GM12878 (cell line): ENCODE measurements at regions not wholly inside any gene's neighbourhood (a gene's known extent, or its start where the extent isn't known, plus 50 kb on each side); places are given as distances from the start of the nearest gene placed in this dataset.

ENCODE experiments used
- ATAC-seq: fragments of 200-7000 bp; cut with Tn5 transposase; 3 replicates; pipeline ENCODE4 v1.9.1; 2020; ENCODE audit warnings: mild to moderate bottlenecking, moderate library complexity
- BruUV-seq: library from RNA; stranded (reverse); fragments of 400-500 nt; replicated peaks from 2 replicates; lab custom pipeline; 2021; lab: Mats Ljungman, UMichigan
- CTCF ChIA-PET: fragments of 300-600 bp; sonication (Branson Sonifier 250); formaldehyde crosslinking; extraction: SDS; loops from one replicate; lab custom pipeline; 2021; ENCODE audit warnings: inconsistent platforms; lab: Yijun Ruan, JAX
- POLR2A ChIA-PET: fragments of 350-600 bp; formaldehyde crosslinking; extraction: SDS; loops from one replicate; lab custom pipeline; 2021; ENCODE audit warnings: inconsistent platforms; lab: Charles Lee
- RAD21 ChIA-PET: fragments of 300-600 bp; sonication (Branson Sonifier 250); formaldehyde crosslinking; loops from one replicate; lab custom pipeline; 2023; ENCODE audit warnings: antibody characterized with exemption; ENCODE audit not compliant: unreplicated experiment; lab: Charles Lee
- SMC1A ChIA-PET: fragments of 300-600 bp; sonication (Branson Sonifier 250); formaldehyde crosslinking; loops from one replicate; lab custom pipeline; 2023; ENCODE audit not compliant: unreplicated experiment, uncharacterized antibody; lab: Charles Lee
- DNase-seq: peaks from one replicate; pipeline ENCODE4 v3.0.0-alpha.2; 2011; ENCODE audit warnings: low read depth, low spot score
- FAIRE-seq: peaks from 3 replicates; lab custom pipeline; 2011; peaks lifted over from hg19 to GRCh38; lab: Jason Lieb, UNC
- H2AFZ ChIP-seq: 2 replicates; pipeline ENCODE4 v1.6.0; 2011; ENCODE audit warnings: low read depth, low read length, control low read depth; ENCODE audit not compliant: control insufficient read depth
- H3K27ac ChIP-seq: 2 replicates; pipeline ENCODE4 v1.5.1; 2011; ENCODE audit warnings: control low read depth; ENCODE audit not compliant: control insufficient read depth, insufficient read depth
- H3K27me3 ChIP-seq, 2 experiments: replicated peaks in 1 of 2; 2 replicates each; pipeline versions ENCODE4 v1.6.0 to v1.6.1; 2011; ENCODE audit warnings: low read length in 1 of 2; ENCODE audit not compliant: control insufficient read depth in 2 of 2, insufficient read depth in 2 of 2
- H3K36me3 ChIP-seq, 2 experiments: 2 replicates each; pipeline ENCODE4 v1.5.1; 2011; ENCODE audit warnings: low read length in 1 of 2; ENCODE audit not compliant: control insufficient read depth in 2 of 2, insufficient read depth in 2 of 2
- H3K4me1 ChIP-seq: 2 replicates; pipeline ENCODE4 v1.6.1; 2011; ENCODE audit warnings: mild to moderate bottlenecking, low read length, moderate library complexity, mixed read lengths; ENCODE audit not compliant: control insufficient read depth, insufficient read depth
- H3K4me2 ChIP-seq: 2 replicates; pipeline ENCODE4 v1.6.0; 2011; ENCODE audit warnings: control low read depth; ENCODE audit not compliant: control insufficient read depth, insufficient read depth
- H3K4me3 ChIP-seq: fragments of 200-600 bp; sonication (generic); 2 replicates; pipeline ENCODE4 v1.5.1; 2016
- H3K79me2 ChIP-seq: 2 replicates; pipeline ENCODE4 v1.6.0; 2011; ENCODE audit warnings: low read length; ENCODE audit not compliant: control insufficient read depth, insufficient read depth
- H3K9ac ChIP-seq: 2 replicates; pipeline ENCODE4 v1.8.0; 2011; ENCODE audit warnings: low read length, control low read depth, mixed read lengths; ENCODE audit not compliant: control insufficient read depth, insufficient read depth
- H3K9me3 ChIP-seq: replicated peaks from 3 replicates; pipeline ENCODE4 v1.5.1; 2011; ENCODE audit warnings: mild to moderate bottlenecking, low read length; ENCODE audit not compliant: control insufficient read depth, insufficient read depth
- H4K20me1 ChIP-seq: 2 replicates; pipeline ENCODE4 v1.6.0; 2011; ENCODE audit not compliant: control insufficient read depth, insufficient read depth
- NFYB ChIP-seq: IDR thresholded peaks from 2 replicates; pipeline ENCODE4 v1.6.1; 2011; ENCODE audit warnings: low read depth, mild to moderate bottlenecking, low read length, improper control_type of control experiment, moderate library complexity; ENCODE audit not compliant: insufficient read depth
- SRF ChIP-seq, 2 experiments: IDR thresholded peaks; 2 replicates each; pipeline ENCODE4 v1.6.1; 2011; ENCODE audit warnings: low read depth in 2 of 2, low read length in 2 of 2, mild to moderate bottlenecking in 1 of 2, moderate library complexity in 1 of 2
- WGBS: methylation state at CpG from one replicate; pipeline ENCODE4 v1.1.6; 2016; ENCODE audit warnings: low lambda C conversion rate; ENCODE audit not compliant: insufficient replicate concordance, insufficient coverage; ENCODE audit errors: missing lambda C conversion rate; 5-methylcytosine and 5-hydroxymethylcytosine counted together
- in situ Hi-C: fragments of 300-500 bp; cut with MboI; formaldehyde crosslinking; loops from 9 replicates; pipeline ENCODE4 v1.14.3; 2018; ENCODE audit warnings: mixed read lengths
- intact Hi-C: fragments of 100-400 bp; cut with micrococcal nuclease; formaldehyde crosslinking; loops from one replicate; pipeline ENCODE4 v1.14.2; 2022; ENCODE audit not compliant: unreplicated experiment
- TF ChIP-seq, protein P1 (sequence below): fragments of 450-650 bp; formaldehyde crosslinking; IDR thresholded peaks from 2 replicates; pipeline ENCODE4 v1.4.0; 2022; ENCODE audit warnings: mild to moderate bottlenecking, moderate library complexity

DNA sequence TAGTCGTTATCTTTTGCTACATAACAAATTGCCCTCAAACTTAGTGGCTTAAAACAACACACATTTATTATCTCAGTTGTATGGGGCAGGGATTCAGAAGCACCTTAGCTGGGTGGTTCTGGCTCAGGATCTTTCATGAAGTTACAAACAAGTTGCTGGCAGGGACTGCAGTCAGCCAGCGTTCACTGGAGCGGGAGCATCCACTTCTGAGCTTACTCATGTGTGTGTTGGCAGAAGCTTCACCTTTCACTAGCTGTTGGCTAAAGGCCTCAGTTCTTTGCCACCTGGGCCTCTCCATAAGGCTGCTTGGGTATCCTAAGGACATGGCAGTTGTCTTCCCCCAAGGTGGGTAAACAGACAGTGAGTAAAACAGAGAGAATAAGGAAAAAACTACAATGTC lies 365.7 kb downstream of the RPS29 start:
- H3K9ac ChIP-seq, result no peak overlapping the region
- no peaks in the 10 kb centered on the region for H4K20me1 ChIP-seq
- WGBS, result 0% methylated on average over 3 of the region's 3 CpGs
- no peaks in the 10 kb centered on the region for H3K79me2 ChIP-seq
- BruUV-seq, result no TSS peak
- H3K27me3 ChIP-seq, result no peaks in the 10 kb centered on the region
- DNase-seq, result no peak
- ChIA-PET RAD21 (no interaction called here), SMC1A (no interaction called here), CTCF (no interaction called here), POLR2A (no interaction called here)
- H3K4me2 ChIP-seq, result no peak overlapping the region
- TF ChIP-seq NFYB, result no peak
- TF ChIP-seq, protein P1, sequence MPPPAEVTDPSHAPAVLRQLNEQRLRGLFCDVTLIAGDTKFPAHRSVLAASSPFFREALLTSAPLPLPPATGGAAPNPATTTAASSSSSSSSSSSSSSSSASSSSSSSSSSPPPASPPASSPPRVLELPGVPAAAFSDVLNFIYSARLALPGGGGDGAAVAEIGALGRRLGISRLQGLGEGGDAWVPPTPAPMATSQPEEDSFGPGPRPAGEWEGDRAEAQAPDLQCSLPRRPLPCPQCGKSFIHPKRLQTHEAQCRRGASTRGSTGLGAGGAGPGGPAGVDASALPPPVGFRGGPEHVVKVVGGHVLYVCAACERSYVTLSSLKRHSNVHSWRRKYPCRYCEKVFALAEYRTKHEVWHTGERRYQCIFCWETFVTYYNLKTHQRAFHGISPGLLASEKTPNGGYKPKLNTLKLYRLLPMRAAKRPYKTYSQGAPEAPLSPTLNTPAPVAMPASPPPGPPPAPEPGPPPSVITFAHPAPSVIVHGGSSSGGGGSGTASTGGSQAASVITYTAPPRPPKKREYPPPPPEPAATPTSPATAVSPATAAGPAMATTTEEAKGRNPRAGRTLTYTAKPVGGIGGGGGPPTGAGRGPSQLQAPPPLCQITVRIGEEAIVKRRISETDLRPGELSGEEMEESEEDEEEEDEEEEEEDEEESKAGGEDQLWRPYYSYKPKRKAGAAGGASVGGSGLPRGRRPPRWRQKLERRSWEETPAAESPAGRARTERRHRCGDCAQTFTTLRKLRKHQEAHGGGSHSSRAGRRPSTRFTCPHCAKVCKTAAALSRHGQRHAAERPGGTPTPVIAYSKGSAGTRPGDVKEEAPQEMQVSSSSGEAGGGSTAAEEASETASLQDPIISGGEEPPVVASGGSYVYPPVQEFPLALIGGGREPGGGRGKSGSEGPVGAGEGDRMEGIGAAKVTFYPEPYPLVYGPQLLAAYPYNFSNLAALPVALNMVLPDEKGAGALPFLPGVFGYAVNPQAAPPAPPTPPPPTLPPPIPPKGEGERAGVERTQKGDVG, result no peak
- no peaks in the 10 kb centered on the region for H3K36me3 ChIP-seq
- intact Hi-C loops, result no loop called here
- H3K4me1 ChIP-seq, result no peaks in the 10 kb centered on the region
- no peak for FAIRE-seq
- no peak overlapping the region for H2AFZ ChIP-seq
- in situ Hi-C loops, result no loop called here
- no peak overlapping the region for H3K4me3 ChIP-seq
- ATAC-seq, result no peak
- H3K27ac ChIP-seq, result no peak overlapping the region
- H3K9me3 ChIP-seq, result no peaks in the 10 kb centered on the region

DNA sequence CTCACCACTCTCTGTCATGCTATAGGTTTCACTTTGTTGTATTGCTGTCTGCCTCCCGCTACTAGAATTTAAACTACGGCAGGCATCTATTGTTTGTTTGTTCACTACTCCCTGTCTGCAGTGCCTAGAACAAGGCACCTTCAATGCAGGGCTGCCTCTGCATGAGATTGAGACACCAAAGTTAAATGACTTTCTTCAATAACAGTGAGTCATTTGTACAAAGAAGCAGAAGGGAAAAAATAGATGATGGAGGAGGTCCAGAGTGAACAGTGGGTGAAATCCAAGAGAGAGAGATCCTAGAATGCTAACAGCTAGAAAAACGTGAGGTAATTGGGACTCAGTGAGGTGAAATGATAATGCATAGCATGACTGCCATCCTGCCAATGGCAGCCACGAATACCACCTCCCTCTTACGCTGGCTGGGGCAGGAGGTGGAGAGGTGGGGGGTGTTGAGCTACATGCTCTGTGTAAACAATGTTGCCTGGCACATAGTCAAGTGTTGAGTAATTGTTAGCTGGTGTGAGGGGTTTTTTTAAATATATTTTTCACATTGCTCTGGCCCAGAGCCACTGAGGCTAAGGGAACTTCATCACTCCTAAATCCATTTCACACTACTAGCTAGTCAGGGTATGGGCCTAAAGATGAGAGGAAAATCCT lies 367.6 kb downstream of the RPS29 start:
- intact Hi-C loops, result no loop called here
- ATAC-seq (no peak), DNase-seq (no peak), FAIRE-seq (no peak)
- in situ Hi-C loops, result no loop called here
- WGBS, result 44% methylated on average over 5 of the region's 5 CpGs
- H3K27ac ChIP-seq, result no peak overlapping the region
- ChIA-PET POLR2A (no interaction called here), CTCF (no interaction called here), SMC1A (interaction anchor here (0.8 kb wide), 1 partner anchor 10 kb away, joined by 3 read pairs; no protein-coding TSS in a partner anchor)
- no peaks in the 10 kb centered on the region for H3K27me3 ChIP-seq
- H3K4me3 ChIP-seq, result no peak overlapping the region
- no peaks in the 10 kb centered on the region for H3K9me3 ChIP-seq
- H3K36me3 ChIP-seq, result no peaks in the 10 kb centered on the region
- H4K20me1 ChIP-seq, result no peaks in the 10 kb centered on the region
- no TSS peak for BruUV-seq
- no peak overlapping the region for H3K4me2 ChIP-seq
- no peaks in the 10 kb centered on the region for H3K79me2 ChIP-seq
- H3K4me1 ChIP-seq, result no peaks in the 10 kb centered on the region
- TF ChIP-seq SRF (IDR thresholded peaks at IDR 0.05; ENCODE audit: low read depth in 2 of 2, low read length in 2 of 2), result no peak
- TF ChIP-seq, all 136 proteins: peak for 0
- Histone ChIP-seq H3K9ac (no peak overlapping the region), H2AFZ (no peak overlapping the region)
- RAD21 ChIA-PET, result no interaction called here
